ENCODE measurements at regions not wholly inside any gene's neighbourhood (a gene's known extent, or its start where the extent isn't known, plus 50 kb on each side); places are given as distances from the start of the nearest gene placed in this dataset.
"Not testable (repeated sequence)": the region's sequence is repeated elsewhere in the genome, so short reads cannot be mapped to it uniquely, and the experiment has no call there.

GRCh38 chr2:241984658-241985057 lies 115.1 kb downstream of the RTP5 start:
- no peak for DNase-seq

DNA sequence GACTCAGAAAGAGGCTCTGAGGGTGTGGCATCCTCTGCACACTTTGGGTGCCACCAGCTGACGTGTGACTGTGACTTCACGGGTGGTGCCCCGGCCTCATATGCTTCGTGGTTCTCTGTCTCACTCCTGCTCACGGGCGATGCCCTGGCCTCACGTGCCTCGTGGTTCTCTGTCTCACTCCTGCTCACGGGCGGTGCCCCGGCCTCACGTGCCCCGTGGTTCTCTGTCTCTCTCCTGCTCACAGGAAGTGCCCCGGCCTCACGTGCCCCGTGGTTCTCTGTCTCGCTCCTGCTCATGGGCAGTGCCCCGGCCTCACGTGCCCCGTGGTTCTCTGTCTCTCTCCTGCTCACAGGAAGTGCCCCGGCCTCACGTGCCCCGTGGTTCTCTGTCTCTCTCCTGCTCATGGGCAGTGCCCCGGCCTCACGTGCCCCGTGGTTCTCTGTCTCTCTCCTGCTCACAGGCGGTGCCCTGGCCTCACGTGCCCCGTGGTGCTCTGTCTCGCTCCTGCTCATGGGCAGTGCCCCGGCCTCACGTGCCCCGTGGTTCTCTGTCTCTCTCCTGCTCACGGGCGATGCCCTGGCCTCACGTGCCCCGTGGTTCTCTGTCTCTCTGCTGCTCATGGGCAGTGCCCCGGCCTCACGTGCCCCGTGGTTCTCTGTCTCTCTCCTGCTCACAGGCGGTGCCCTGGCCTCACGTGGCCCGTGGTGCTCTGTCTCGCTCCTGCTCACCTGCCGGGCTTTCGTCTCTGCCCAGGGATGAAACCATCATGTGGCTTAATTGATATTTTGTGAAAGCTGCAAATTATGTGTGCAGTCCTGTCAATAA lies 115.8 kb downstream of the RTP5 start:
- DNase-seq = peak in 3 of 5 experiments; percentile 60 to 88 (median 69)

GRCh38 chr2:241985986-241986329 lies 116.4 kb downstream of the RTP5 start:
- no peak for DNase-seq

DNA sequence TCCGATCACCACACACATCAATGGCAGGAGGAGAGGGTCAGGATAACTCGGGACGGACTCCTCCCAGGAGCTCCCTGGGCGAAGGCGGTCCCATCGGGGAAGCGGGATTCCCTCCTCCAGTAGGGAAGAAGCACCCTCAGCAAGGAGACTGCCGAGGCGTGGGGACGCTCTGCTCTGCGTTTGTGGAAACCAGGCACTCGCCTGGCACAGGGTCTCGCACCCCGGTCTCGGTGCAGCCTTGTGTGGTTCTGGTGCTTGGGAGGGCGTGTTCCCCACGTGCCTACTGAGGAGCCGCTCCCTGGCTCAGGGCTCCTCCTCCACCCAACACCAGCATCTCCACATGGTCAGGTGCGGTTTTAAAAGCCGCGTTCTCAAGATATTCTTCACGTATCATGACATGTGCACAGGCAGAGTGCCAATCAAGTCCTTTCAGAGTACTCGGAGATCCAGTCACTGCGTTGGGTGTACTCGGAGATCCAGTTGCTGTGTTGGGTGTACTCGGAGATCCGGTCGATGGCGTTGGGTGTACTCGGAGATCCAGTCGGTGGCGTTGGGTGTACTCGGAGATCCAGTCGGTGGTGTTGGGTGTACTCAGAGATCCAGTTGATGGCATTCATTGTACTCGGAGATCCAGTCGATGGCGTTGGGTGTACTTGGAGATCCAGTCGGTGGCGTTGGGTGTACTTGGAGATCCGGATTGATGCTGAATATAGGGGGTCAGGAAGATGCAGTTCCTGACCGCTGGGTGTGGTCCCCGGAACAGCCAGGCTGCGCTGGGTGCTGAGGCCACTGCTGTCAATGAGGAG lies 117.5 kb downstream of the RTP5 start:
- DNase-seq = no peak

GRCh38 chr2:241987726-241988125 lies 118.2 kb downstream of the RTP5 start:
- no peak for DNase-seq

DNA sequence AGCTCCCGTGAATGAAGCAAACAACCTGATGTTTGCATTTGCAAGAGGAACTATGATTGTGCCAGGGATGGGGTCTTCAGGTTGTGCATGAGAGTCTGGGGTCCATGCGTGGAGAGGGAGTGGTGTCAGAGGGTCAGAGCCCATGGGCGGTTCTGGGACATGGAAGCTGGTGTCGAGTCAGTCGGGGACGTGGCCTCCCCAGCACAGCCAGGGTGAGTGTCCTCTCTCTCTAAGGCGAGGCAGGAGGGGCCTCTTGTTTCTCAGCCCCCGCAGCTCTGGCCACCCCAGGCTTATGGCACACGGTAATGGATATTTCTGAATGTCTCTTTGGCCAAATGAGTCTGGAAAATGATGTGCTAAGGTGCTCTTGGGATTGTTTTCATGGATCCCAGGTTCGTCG lies 118.6 kb downstream of the RTP5 start:
- no peak for DNase-seq

GRCh38 chr2:241989074-241989473 lies 119.5 kb downstream of the RTP5 start:
- DNase-seq = no peak

DNA sequence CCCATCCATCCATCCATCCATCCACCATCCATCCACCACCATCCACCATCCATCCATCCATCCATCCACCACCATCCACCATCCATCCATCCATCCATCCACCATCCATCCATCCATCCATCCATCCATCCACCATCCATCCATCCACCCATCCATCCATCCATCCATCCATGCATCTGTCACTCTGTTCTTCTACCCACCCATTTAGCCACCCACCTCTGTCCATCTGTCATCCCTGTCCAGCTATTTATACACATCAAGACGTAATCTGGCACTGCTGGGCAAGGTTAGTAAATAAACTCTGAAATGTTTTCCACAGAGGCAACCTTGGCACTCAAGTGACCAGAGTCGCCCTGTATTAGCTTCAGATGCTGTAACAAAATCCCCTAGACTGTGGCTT lies 120.9 kb downstream of the RTP5 start:
- DNase-seq = no peak

DNA sequence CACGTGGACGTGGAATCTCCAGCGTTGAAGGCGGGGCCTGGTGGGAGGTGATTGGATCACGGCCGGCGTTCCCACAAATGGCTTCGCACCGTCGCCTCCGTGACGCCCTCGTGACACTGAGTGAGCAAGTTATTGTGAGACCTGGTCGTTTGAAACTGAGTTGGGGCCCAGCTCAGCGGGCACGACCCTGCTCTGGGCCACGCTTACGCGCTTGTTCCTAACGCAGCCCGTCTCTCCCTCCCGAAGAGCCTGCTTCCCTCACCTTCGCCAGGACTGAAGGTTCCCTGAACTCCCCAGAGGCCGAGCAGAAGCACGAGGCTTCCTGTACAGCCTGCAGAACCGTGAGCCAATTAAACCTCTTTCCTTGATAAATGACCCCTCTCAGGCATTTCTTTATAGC lies 121.8 kb downstream of the RTP5 start:
- no peak for DNase-seq

DNA sequence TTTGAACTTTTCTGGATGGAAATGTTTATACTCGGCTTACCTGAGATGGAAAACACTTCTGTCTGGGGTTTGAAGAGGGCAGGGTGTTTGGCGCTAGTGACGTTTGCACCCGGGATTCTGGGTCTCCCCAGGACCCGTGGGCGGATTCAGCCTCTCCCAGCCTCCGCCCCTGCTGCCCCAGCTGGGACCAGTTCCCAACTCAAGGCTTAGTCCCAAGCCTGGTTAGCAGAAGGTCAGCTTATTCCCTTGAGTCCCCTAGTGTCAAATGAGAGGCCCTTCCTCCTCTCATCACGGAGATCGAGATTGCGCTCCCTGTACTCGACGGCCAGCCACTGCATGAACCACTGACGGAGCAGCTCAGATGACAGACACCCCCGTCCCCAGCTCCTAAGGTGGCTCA lies 123.2 kb downstream of the RTP5 start:
- no peak for DNase-seq

GRCh38 chr2:241993386-241994005 lies 124.0 kb downstream of the RTP5 start:
- no peak for DNase-seq

DNA sequence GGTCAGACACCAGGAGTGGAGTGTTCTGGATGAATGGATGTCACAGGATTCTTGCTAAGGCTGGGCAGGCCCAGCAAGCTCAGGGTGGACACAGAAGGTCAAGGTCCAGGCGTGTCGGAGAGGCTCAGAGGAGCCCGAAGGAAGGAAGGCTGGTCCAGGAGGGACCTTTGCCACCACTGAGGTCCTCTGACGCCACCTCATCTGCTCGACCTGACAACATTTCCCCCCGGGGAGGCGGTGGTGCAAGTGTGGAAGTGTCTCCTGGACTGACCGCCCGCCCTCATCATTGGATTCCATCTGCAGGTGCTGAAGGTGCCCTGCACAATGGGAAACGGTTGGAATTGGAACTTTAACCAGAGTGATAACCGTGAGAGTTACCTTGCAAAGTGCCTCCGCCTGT lies 124.6 kb downstream of the RTP5 start:
- DNase-seq = no peak

- DNase-seq = no peak
These were observed 125.2 kb downstream of the RTP5 start for GRCh38 chr2:241994556-241995213.

- DNase-seq = no peak
These were observed 126.6 kb downstream of the RTP5 start for GRCh38 chr2:241996100-241996499.

DNA sequence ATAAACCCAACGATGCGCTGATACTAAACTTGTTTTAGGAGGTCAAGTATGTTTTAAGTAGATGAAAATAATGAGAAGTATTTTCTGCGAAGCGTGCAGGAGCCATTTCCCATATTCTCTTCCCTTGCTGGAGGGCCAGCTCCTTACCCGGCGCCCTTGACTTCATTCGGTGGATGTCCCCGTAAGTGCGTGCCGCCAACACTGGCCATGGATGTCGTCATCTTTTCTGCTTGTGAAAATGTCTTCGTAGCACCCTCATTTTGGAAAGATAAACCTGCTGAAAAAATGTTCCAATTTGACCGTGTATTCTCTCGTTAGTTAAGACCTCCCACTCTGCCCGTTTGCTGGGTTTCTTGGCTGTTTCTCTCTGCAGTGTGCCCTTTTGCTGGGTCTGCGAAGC lies 127.5 kb downstream of the RTP5 start:
- no peak for DNase-seq

- no peak for DNase-seq
These were observed 129.7 kb downstream of the RTP5 start for GRCh38 chr2:241999184-241999583.

DNA sequence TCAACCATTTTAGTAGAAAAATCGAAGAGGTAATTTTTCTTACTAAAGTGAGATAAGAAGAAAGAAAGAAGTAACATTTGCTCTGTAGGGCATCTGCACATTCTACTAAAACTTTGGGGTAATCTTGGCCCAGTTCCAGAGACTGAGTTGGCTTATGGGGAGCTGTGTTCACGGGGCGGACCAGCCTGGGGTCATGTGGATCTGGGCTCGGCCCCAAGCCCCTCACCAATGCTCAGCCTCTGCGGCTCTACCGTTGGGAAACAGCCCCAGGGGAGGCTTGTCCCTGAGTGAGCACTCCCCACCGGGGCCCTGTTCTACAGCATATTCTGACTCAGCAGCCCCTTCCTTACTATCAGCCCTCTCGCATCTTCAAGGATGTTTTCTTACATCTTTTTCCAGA lies 132.3 kb downstream of the RTP5 start:
- DNase-seq = no peak

DNA sequence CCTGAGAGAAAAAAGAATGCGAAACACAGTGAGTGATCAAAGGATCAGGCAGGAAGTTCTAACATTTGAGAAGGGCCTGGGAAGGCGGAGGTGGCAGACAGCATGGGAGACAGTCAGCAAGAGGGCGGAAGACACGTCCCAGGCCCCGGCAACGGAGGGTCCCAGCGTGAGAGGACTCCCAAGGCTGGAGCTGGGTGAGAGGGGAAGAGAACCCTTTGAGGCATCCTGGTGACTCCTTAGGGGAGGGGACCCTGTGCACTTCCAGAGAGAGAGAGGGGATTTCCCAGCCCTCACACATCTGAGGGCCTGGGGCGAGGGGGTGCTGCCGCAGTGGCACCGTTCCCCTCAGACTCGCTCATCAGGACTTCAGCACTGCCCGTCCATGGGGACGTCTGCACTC lies 133.4 kb downstream of the RTP5 start:
- DNase-seq = no peak

- DNase-seq = no peak
These were observed 134.8 kb downstream of the RTP5 start for GRCh38 chr2:242004223-242004901.

- no peak for DNase-seq
These were observed 135.3 kb downstream of the RTP5 start for GRCh38 chr2:242004902-242005230.

DNA sequence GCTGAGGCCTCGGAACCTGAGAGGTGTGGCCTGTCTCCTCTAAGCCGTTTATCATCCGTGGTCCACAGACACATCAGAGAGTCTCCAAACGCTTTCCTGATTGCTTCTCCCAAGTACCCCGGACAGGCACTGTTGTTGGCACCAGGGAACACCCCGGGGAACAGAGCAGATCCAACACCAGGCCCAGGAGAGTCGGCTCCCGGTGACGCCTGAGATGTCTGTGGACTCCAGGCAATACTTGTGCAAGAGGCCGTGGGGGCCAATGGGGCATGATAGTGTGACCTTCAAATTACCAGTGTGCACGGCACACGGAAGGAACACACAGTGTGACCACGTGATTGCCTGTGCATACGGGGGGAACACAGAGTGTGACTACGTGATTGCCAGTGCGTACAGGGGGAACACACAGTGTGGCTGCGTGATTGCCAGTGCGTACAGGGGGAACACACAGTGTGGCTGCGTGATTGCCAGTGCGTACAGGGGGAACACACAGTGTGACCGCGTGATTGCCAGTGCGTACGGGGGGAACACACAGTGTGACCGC lies 136.6 kb downstream of the RTP5 start:
- not testable (repeated sequence) for DNase-seq

DNA sequence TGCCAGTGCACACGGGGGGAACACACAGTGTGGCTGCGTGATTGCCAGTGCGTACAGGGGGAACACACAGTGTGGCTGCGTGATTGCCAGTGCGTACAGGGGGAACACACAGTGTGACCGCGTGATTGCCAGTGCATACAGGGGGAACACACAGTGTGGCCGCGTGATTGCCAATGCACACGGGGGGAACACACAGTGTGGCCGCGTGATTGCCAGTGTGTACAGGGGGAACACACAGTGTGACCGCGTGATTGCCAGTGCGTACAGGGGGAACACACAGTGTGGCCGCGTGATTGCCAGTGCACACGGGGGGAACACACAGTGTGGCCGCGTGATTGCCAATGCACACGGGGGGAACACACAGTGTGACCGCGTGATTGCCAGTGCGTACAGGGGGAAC lies 139.4 kb downstream of the RTP5 start:
- DNase-seq = not testable (repeated sequence)

Measured in T-helper 2 cell (primary cell).